PC-9 (cell line): ENCODE measurements at regions not wholly inside any gene's neighbourhood (a gene's known extent, or its start where the extent isn't known, plus 50 kb on each side); places are given as distances from the start of the nearest gene placed in this dataset.

ENCODE experiments used
- BruUV-seq: library from RNA; stranded (reverse); fragments of 400-500 nt; replicated peaks from 2 replicates; lab custom pipeline; 2021; lab: Mats Ljungman, UMichigan
- CTCF ChIA-PET: fragments of 300-600 bp; sonication (Branson Sonifier 250); formaldehyde crosslinking; loops from one replicate; lab custom pipeline; 2022; ENCODE audit warnings: antibody characterized with exemption; lab: Charles Lee
- POLR2A ChIA-PET: fragments of 300-600 bp; sonication (Branson Sonifier 250); formaldehyde crosslinking; loops from one replicate; lab custom pipeline; 2022; ENCODE audit warnings: antibody characterized with exemption; ENCODE audit not compliant: unreplicated experiment; lab: Charles Lee
- DNase-seq, 2 experiments: peaks; one replicate each; pipeline versions ENCODE4 v3.0.0 to v3.0.0-alpha.2; 2015 to 2022; ENCODE audit warnings: mixed read lengths in 1 of 2
- H2AFZ ChIP-seq: fragments of 200-600 bp; sonication (generic); 2 replicates; pipeline ENCODE4 v1.8.1; 2017; ENCODE audit warnings: antibody characterized with exemption
- H3F3A ChIP-seq: fragments of 200-600 bp; sonication (generic); 2 replicates; pipeline ENCODE4 v1.8.1; 2017; ENCODE audit warnings: antibody characterized with exemption, mild to moderate bottlenecking, low read depth; ENCODE audit not compliant: insufficient read depth
- H3K27ac ChIP-seq: fragments of 200-600 bp; sonication (generic); 2 replicates; pipeline ENCODE4 v1.6.1; 2016; ENCODE audit warnings: mixed run types
- H3K27me3 ChIP-seq: fragments of 200-600 bp; sonication (generic); 2 replicates; pipeline ENCODE4 v1.6.1; 2016; ENCODE audit warnings: low read depth, mixed run types; ENCODE audit not compliant: insufficient read depth
- H3K36me3 ChIP-seq: fragments of 200-600 bp; sonication (generic); 2 replicates; pipeline ENCODE4 v1.6.1; 2016; ENCODE audit warnings: low read depth, mixed run types
- H3K4me1 ChIP-seq: fragments of 200-600 bp; sonication (generic); replicated peaks from 2 replicates; pipeline ENCODE4 v1.6.1; 2016; ENCODE audit warnings: mixed run types; ENCODE audit not compliant: insufficient read depth
- H3K4me2 ChIP-seq: fragments of 200-600 bp; sonication (generic); 2 replicates; pipeline ENCODE4 v1.6.1; 2017; ENCODE audit warnings: mixed run types
- H3K4me3 ChIP-seq: fragments of 200-600 bp; sonication (generic); 2 replicates; pipeline ENCODE4 v1.6.1; 2016; ENCODE audit warnings: mixed run types
- H3K79me2 ChIP-seq: fragments of 200-600 bp; sonication (generic); 2 replicates; pipeline ENCODE4 v1.6.1; 2017; ENCODE audit warnings: low read depth, mixed run types
- H3K9me2 ChIP-seq: fragments of 200-600 bp; sonication (generic); 2 replicates; pipeline ENCODE4 v1.8.1; 2017; ENCODE audit warnings: mild to moderate bottlenecking; ENCODE audit not compliant: insufficient read depth
- H3K9me3 ChIP-seq: fragments of 200-600 bp; sonication (generic); 2 replicates; pipeline ENCODE4 v1.8.1; 2016; ENCODE audit warnings: low read depth; ENCODE audit not compliant: insufficient read depth
- H4K20me1 ChIP-seq: fragments of 200-600 bp; sonication (generic); 2 replicates; pipeline ENCODE4 v1.8.1; 2017; ENCODE audit not compliant: insufficient read depth
- CTCF ChIP-seq: fragments of 200-600 bp; sonication (generic); conservative IDR thresholded peaks from 2 replicates; pipeline ENCODE4 v1.6.1; 2017; ENCODE audit warnings: mixed run types, antibody characterized with exemption, mild to moderate bottlenecking, moderate library complexity
- EZH2 ChIP-seq: fragments of 200-600 bp; sonication (generic); IDR thresholded peaks from 2 replicates; pipeline ENCODE4 v1.8.0; 2017; ENCODE audit warnings: antibody characterized with exemption, low read depth
- intact Hi-C: fragments of 100-400 bp; cut with micrococcal nuclease; formaldehyde crosslinking; loops from one replicate; pipeline ENCODE4 v1.10.0; 2022; ENCODE audit not compliant: unreplicated experiment

- no peak overlapping the region for H3K27ac ChIP-seq
- CTCF ChIA-PET: no interaction called here
- TF ChIP-seq CTCF (no peak), EZH2 (no peak)
- no peak overlapping the region for H2AFZ ChIP-seq
- DNase-seq: no peak
- intact Hi-C loops: no loop called here
- H3F3A ChIP-seq: no peaks in the 10 kb centered on the region
- no peak overlapping the region for H3K4me3 ChIP-seq
- BruUV-seq: no TSS peak
- H3K36me3 ChIP-seq: no peaks in the 10 kb centered on the region
- no peaks in the 10 kb centered on the region for H4K20me1 ChIP-seq
- POLR2A ChIA-PET: no interaction called here
- no peaks in the 10 kb centered on the region for H3K27me3 ChIP-seq
- H3K79me2 ChIP-seq: no peaks in the 10 kb centered on the region
- H3K4me2 ChIP-seq: no peak overlapping the region
- H3K4me1 ChIP-seq: no peaks in the 10 kb centered on the region
- no peaks in the 10 kb centered on the region for H3K9me2 ChIP-seq
- H3K9me3 ChIP-seq: no peaks in the 10 kb centered on the region
Observed at GRCh38 chr3:106194726-106195125, 325.9 kb upstream of the CBLB start.

GRCh38 chr3:106197532-106198194 is 328.9 kb upstream of the CBLB start:
- H3K4me2 ChIP-seq: no peak overlapping the region
- BruUV-seq: no TSS peak
- no peak overlapping the region; the same call in 1 of the 2 replicates for H2AFZ ChIP-seq
- ChIA-PET POLR2A (no interaction called here), CTCF (no interaction called here)
- no peaks in the 10 kb centered on the region for H3K27me3 ChIP-seq
- TF ChIP-seq EZH2 (no peak), CTCF (no peak)
- H3K9me3 ChIP-seq: no peaks in the 10 kb centered on the region
- no peak overlapping the region for H3K4me3 ChIP-seq
- H3K9me2 ChIP-seq: 0 out of 2 replicates have a peak, but pooled peaks cover 3% of the 10 kb centered on the region
- no peaks in the 10 kb centered on the region for H3K79me2 ChIP-seq
- H4K20me1 ChIP-seq: no peaks in the 10 kb centered on the region
- H3K4me1 ChIP-seq: no peaks in the 10 kb centered on the region
- no peak for DNase-seq
- H3K27ac ChIP-seq: no peak overlapping the region
- no peaks in the 10 kb centered on the region for H3F3A ChIP-seq
- intact Hi-C loops: no loop called here
- no peaks in the 10 kb centered on the region for H3K36me3 ChIP-seq

GRCh38 chr3:106204160-106204868 is 335.5 kb upstream of the CBLB start:
- H4K20me1 ChIP-seq: no peaks in the 10 kb centered on the region
- no peak overlapping the region for H3K4me3 ChIP-seq
- H3K9me2 ChIP-seq: 0 out of 2 replicates have a peak, but pooled peaks cover 3% of the 10 kb centered on the region
- peak overlapping the region; percentile 35; the same call in 1 of the 2 replicates for H2AFZ ChIP-seq
- H3K36me3 ChIP-seq: no peaks in the 10 kb centered on the region
- POLR2A ChIA-PET: no interaction called here
- no peaks in the 10 kb centered on the region for H3F3A ChIP-seq
- no peaks in the 10 kb centered on the region for H3K79me2 ChIP-seq
- no peak overlapping the region for H3K4me2 ChIP-seq
- no peaks in the 10 kb centered on the region for H3K9me3 ChIP-seq
- CTCF ChIA-PET: no interaction called here
- no TSS peak for BruUV-seq
- no peaks in the 10 kb centered on the region for H3K27me3 ChIP-seq
- no peak for TF ChIP-seq CTCF
- no peak for TF ChIP-seq EZH2
- H3K4me1 ChIP-seq: 0 out of 2 replicates have a peak, but pooled peaks cover 4% of the 10 kb centered on the region
- H3K27ac ChIP-seq: no peak overlapping the region
- intact Hi-C loops: loop anchor here (10.0 kb wide), 1 partner anchor 90 kb away; no protein-coding TSS in a partner anchor
- DNase-seq: no peak
